ENCODE measurements at regions not wholly inside any gene's neighbourhood (a gene's known extent, or its start where the extent isn't known, plus 50 kb on each side); places are given as distances from the start of the nearest gene placed in this dataset.

- no peak for DNase-seq
Observed at GRCh38 chr19:31902821-31903220, 442.6 kb upstream of the ZNF507 start.

- no peak for DNase-seq
Observed at GRCh38 chr19:31903979-31904378, 441.4 kb upstream of the ZNF507 start.

GRCh38 chr19:31906111-31906871 is 439.1 kb upstream of the ZNF507 start:
- no peak for DNase-seq

GRCh38 chr19:31907661-31908060 is 437.7 kb upstream of the ZNF507 start:
- no peak for DNase-seq

- DNase-seq = no peak
Observed at GRCh38 chr19:31908080-31908479, 437.3 kb upstream of the ZNF507 start.

- no peak for DNase-seq
Observed at GRCh38 chr19:31908496-31909225, 436.7 kb upstream of the ZNF507 start.

GRCh38 chr19:31910224-31910623 is 435.2 kb upstream of the ZNF507 start:
- no peak for DNase-seq

- DNase-seq = no peak
Observed at GRCh38 chr19:31911577-31911976, 433.8 kb upstream of the ZNF507 start.

- DNase-seq = peak in 1 of 2 experiments; percentile 2
Observed at GRCh38 chr19:31913103-31913661, 432.2 kb upstream of the ZNF507 start.

GRCh38 chr19:31930401-31930800 is 415.0 kb upstream of the ZNF507 start:
- DNase-seq = no peak

- no peak for DNase-seq
Observed at GRCh38 chr19:31937983-31938382, 407.4 kb upstream of the ZNF507 start.

GRCh38 chr19:31938675-31939074 is 406.7 kb upstream of the ZNF507 start:
- no peak for DNase-seq

GRCh38 chr19:31940396-31940795 is 405.0 kb upstream of the ZNF507 start:
- no peak for DNase-seq

GRCh38 chr19:31943191-31943661 is 402.2 kb upstream of the ZNF507 start:
- DNase-seq = peak in 1 of 2 experiments; percentile 62

- DNase-seq = no peak
Observed at GRCh38 chr19:31943778-31944177, 401.6 kb upstream of the ZNF507 start.

- DNase-seq = no peak
Observed at GRCh38 chr19:31944326-31944725, 401.1 kb upstream of the ZNF507 start.

GRCh38 chr19:31946491-31946890 is 398.9 kb upstream of the ZNF507 start:
- DNase-seq = no peak

GRCh38 chr19:31947436-31948115 is 397.8 kb upstream of the ZNF507 start:
- DNase-seq = no peak

- DNase-seq = no peak
Observed at GRCh38 chr19:31952693-31953092, 392.7 kb upstream of the ZNF507 start.

- DNase-seq = no peak
Observed at GRCh38 chr19:31955061-31955460, 390.3 kb upstream of the ZNF507 start.

GRCh38 chr19:31955884-31956283 is 389.5 kb upstream of the ZNF507 start:
- no peak for DNase-seq

- no peak for DNase-seq
Observed at GRCh38 chr19:31956771-31957392, 388.5 kb upstream of the ZNF507 start.

- no peak for DNase-seq
Observed at GRCh38 chr19:31957711-31958110, 387.7 kb upstream of the ZNF507 start.

Measured in NCI-H526 (cell line).